Endothelial cell of umbilical vein (primary cell): ENCODE measurements at regions not wholly inside any gene's neighbourhood (a gene's known extent, or its start where the extent isn't known, plus 50 kb on each side); places are given as distances from the start of the nearest gene placed in this dataset.

ENCODE experiments used
- BruUV-seq: library from RNA; stranded (reverse); fragments of 400-500 nt; replicated peaks from 2 replicates; lab custom pipeline; 2021; lab: Mats Ljungman, UMichigan
- CTCF ChIA-PET: fragments of 300-600, 350-600 bp; sonication (Branson Sonifier 250); formaldehyde crosslinking; loops from one replicate; lab custom pipeline; 2021; ENCODE audit warnings: antibody characterized with exemption, inconsistent platforms; lab: Charles Lee
- POLR2A ChIA-PET: fragments of 300-600, 350-600 bp; sonication (Branson Sonifier 250); formaldehyde crosslinking; loops from one replicate; lab custom pipeline; 2021; ENCODE audit warnings: antibody characterized with exemption, inconsistent platforms; lab: Charles Lee
- DNase-seq: peaks from one replicate; pipeline ENCODE4 v3.0.0-alpha.2; 2011; ENCODE audit warnings: low read depth, low spot score
- FAIRE-seq: peaks from 2 replicates; lab custom pipeline; 2011; peaks lifted over from hg19 to GRCh38; lab: Jason Lieb, UNC
- H2AFZ ChIP-seq: 2 replicates; pipeline ENCODE4 v1.6.0; 2012; ENCODE audit warnings: low read depth, low read length, control low read depth, inconsistent platforms
- H3K27ac ChIP-seq: 2 replicates; pipeline ENCODE4 v1.5.1; 2011; ENCODE audit warnings: low read depth, mild to moderate bottlenecking, control low read depth, low read length, moderate library complexity; ENCODE audit not compliant: insufficient read depth
- H3K27me3 ChIP-seq, 2 experiments: 2 replicates each; pipeline versions ENCODE4 v1.6.0 to v1.6.1; 2011; ENCODE audit warnings: low read length in 2 of 2, mixed read lengths in 1 of 2; ENCODE audit not compliant: control insufficient read depth in 2 of 2, insufficient read depth in 2 of 2
- H3K36me3 ChIP-seq, 2 experiments: 2 replicates in 1 of 2; 3 replicates in 1 of 2; pipeline ENCODE4 v1.5.1; 2011; ENCODE audit warnings: low read length in 2 of 2, mild to moderate bottlenecking in 1 of 2, moderate library complexity in 1 of 2; ENCODE audit not compliant: control insufficient read depth in 2 of 2, insufficient read depth in 2 of 2; ENCODE audit errors: extremely low read depth in 1 of 2
- H3K4me1 ChIP-seq: 3 replicates; pipeline ENCODE4 v1.5.1; 2011; ENCODE audit warnings: mild to moderate bottlenecking, low read length; ENCODE audit not compliant: control insufficient read depth, insufficient read depth; ENCODE audit errors: extremely low read depth
- H3K4me2 ChIP-seq: 2 replicates; pipeline ENCODE4 v1.6.1; 2011; ENCODE audit warnings: low read length, control low read depth, mixed read lengths; ENCODE audit not compliant: insufficient read depth
- H3K4me3 ChIP-seq, 3 experiments: fragments of 200-600 bp in 1 of 3; sonication (generic), shearing (Covaris generic) in 1 of 3; replicated peaks in 1 of 3; 2 replicates each; pipeline ENCODE4 v1.5.1; 2011 to 2016; ENCODE audit warnings: control low read depth in 3 of 3, low read length in 3 of 3, mild to moderate bottlenecking in 2 of 3, inconsistent platforms in 1 of 3, low read depth in 1 of 3, moderate library complexity in 1 of 3; ENCODE audit not compliant: insufficient read depth in 1 of 3
- H3K79me2 ChIP-seq: 2 replicates; pipeline ENCODE4 v1.6.0; 2012; ENCODE audit warnings: low read length, inconsistent platforms; ENCODE audit not compliant: control insufficient read depth, insufficient read depth
- H3K9ac ChIP-seq: replicated peaks from 2 replicates; pipeline ENCODE3; 2011; ENCODE audit warnings: low read length, control low read depth; ENCODE audit not compliant: insufficient read depth; ENCODE audit errors: extremely low read depth
- H3K9me1 ChIP-seq: replicated peaks from 3 replicates; pipeline ENCODE4 v1.6.0; 2011; ENCODE audit warnings: mild to moderate bottlenecking, low read length; ENCODE audit not compliant: control insufficient read depth, insufficient read depth; ENCODE audit errors: extremely low read depth
- H3K9me3 ChIP-seq: replicated peaks from 2 replicates; pipeline ENCODE4 v1.5.1; 2012; ENCODE audit warnings: low read length, inconsistent platforms; ENCODE audit not compliant: control insufficient read depth, insufficient read depth
- H4K20me1 ChIP-seq: replicated peaks from 2 replicates; pipeline ENCODE3; 2011; ENCODE audit warnings: mild to moderate bottlenecking, low read length; ENCODE audit not compliant: control insufficient read depth, insufficient read depth; ENCODE audit errors: extremely low read depth
- EZH2 ChIP-seq: IDR thresholded peaks from 2 replicates; pipeline ENCODE4 v1.6.1; 2012; ENCODE audit warnings: borderline replicate concordance, low read depth, mild to moderate bottlenecking, moderate library complexity, low read length, inconsistent platforms; ENCODE audit not compliant: severe bottlenecking
- FOS ChIP-seq: IDR thresholded peaks from 2 replicates; pipeline ENCODE4 v1.6.1; 2011; ENCODE audit warnings: mild to moderate bottlenecking, low read length, moderate library complexity, borderline replicate concordance; ENCODE audit not compliant: insufficient read depth
- GATA2 ChIP-seq: IDR thresholded peaks from 2 replicates; pipeline ENCODE4 v1.7.0; 2011; ENCODE audit warnings: low read depth, mild to moderate bottlenecking, moderate library complexity, mixed read lengths, low read length; ENCODE audit not compliant: insufficient read length, insufficient read depth
- JUN ChIP-seq: IDR thresholded peaks from 2 replicates; pipeline ENCODE4 v1.6.1; 2011; ENCODE audit warnings: borderline replicate concordance, low read depth; ENCODE audit not compliant: insufficient read length, insufficient read depth
- MYC ChIP-seq: IDR thresholded peaks from one replicate; pipeline ENCODE4 v1.6.1; 2011; ENCODE audit warnings: mild to moderate bottlenecking, low read depth, low read length
- POLR2A ChIP-seq: IDR thresholded peaks from 2 replicates; pipeline ENCODE4 v1.6.1; 2012; ENCODE audit warnings: low read depth, mild to moderate bottlenecking, control low read depth, low read length
- POLR2AphosphoS5 ChIP-seq: IDR thresholded peaks from 2 replicates; pipeline ENCODE4 v1.6.1; 2012; ENCODE audit warnings: low read depth, mild to moderate bottlenecking, control low read depth, low read length, moderate library complexity; ENCODE audit not compliant: insufficient read depth
- dilution Hi-C: fragments of 300-500 bp; cut with MboI; formaldehyde crosslinking; loops from one replicate; pipeline ENCODE4 v1.15.0; 2019; ENCODE audit warnings: low sequenced_read_pairs; ENCODE audit not compliant: extremely low pct_ligation_motif_present
- intact Hi-C: fragments of 100-400 bp; cut with micrococcal nuclease; formaldehyde crosslinking; loops from one replicate; pipeline ENCODE4 v1.10.0; 2022
- TF ChIP-seq, protein P1 (sequence below), 2 donors: IDR thresholded peaks; 1 replicate in 1 of 2; 2 replicates in 1 of 2; pipeline ENCODE4 v1.5.1; 2011; ENCODE audit warnings: low read length in 2 of 2, mild to moderate bottlenecking in 2 of 2, moderate library complexity in 2 of 2, control low read depth in 1 of 2, inconsistent platforms in 1 of 2, low read depth in 1 of 2; ENCODE audit not compliant: insufficient read depth in 1 of 2; ENCODE audit errors: extremely low read depth in 1 of 2
- TF ChIP-seq, protein P2 (sequence below): IDR thresholded peaks from 2 replicates; pipeline ENCODE4 v1.6.1; 2011; ENCODE audit not compliant: insufficient read depth, insufficient read length

DNA sequence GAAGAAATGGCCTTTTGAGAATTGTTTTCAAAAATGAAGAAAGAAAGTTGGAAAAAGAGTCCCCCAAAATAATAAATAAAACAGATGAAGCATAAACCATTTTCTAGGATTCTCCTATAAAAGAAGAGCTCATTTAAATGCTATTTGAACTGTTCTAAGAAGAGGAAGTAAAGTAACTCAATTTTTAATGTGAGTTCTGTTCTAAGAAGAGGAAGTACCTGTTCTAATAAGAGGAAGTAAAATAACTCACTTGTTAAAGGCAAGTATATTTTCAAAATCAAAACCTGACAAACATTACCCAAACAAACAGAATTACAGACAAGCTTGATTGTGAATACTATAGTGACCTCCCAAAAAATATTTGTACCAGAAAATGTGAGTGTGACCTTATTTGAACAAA, 1326.3 kb downstream of the C4orf33 start:
- Histone ChIP-seq H3K27me3 (no peaks in the 10 kb centered on the region), H4K20me1 (no peaks in the 10 kb centered on the region), H3K4me3 (no peak overlapping the region), H3K36me3 (no peaks in the 10 kb centered on the region), H3K27ac (no peak overlapping the region), H3K4me2 (no peak overlapping the region), H2AFZ (no peak overlapping the region), H3K9ac (no peak overlapping the region), H3K4me1 (no peaks in the 10 kb centered on the region), H3K79me2 (no peaks in the 10 kb centered on the region), H3K9me3 (no peaks in the 10 kb centered on the region), H3K9me1 (no peaks in the 10 kb centered on the region)
- FAIRE-seq (no peak), DNase-seq (no peak)
- TF ChIP-seq GATA2 (no peak), EZH2 (no peak), FOS (no peak), POLR2A (no peak), MYC (no peak), POLR2AphosphoS5 (no peak), JUN (no peak)
- TF ChIP-seq, protein P1, sequence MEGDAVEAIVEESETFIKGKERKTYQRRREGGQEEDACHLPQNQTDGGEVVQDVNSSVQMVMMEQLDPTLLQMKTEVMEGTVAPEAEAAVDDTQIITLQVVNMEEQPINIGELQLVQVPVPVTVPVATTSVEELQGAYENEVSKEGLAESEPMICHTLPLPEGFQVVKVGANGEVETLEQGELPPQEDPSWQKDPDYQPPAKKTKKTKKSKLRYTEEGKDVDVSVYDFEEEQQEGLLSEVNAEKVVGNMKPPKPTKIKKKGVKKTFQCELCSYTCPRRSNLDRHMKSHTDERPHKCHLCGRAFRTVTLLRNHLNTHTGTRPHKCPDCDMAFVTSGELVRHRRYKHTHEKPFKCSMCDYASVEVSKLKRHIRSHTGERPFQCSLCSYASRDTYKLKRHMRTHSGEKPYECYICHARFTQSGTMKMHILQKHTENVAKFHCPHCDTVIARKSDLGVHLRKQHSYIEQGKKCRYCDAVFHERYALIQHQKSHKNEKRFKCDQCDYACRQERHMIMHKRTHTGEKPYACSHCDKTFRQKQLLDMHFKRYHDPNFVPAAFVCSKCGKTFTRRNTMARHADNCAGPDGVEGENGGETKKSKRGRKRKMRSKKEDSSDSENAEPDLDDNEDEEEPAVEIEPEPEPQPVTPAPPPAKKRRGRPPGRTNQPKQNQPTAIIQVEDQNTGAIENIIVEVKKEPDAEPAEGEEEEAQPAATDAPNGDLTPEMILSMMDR (IDR thresholded peaks at IDR 0.05; ENCODE audit: extremely low read depth in 1 of 2, insufficient read depth in 1 of 2, low read depth in 1 of 2, low read length in 2 of 2) = no peak
- TF ChIP-seq, protein P2, sequence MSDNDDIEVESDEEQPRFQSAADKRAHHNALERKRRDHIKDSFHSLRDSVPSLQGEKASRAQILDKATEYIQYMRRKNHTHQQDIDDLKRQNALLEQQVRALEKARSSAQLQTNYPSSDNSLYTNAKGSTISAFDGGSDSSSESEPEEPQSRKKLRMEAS = no peak
- intact Hi-C loops = no loop called here
- ChIA-PET POLR2A (no interaction called here), CTCF (no interaction called here)
- dilution Hi-C loops = no loop called here
- BruUV-seq = no TSS peak
